HG03175 (cell line): ENCODE measurements at regions not wholly inside any gene's neighbourhood (a gene's known extent, or its start where the extent isn't known, plus 50 kb on each side); places are given as distances from the start of the nearest gene placed in this dataset.
A peak's percentile ranks its signal among the peaks of the same experiment; 100 is the strongest.

Source experiments
- ATAC-seq: cut with Tn5 transposase; IDR thresholded peaks from one replicate; pipeline ENCODE4 v1.9.1; 2021; ENCODE audit warnings: mild to moderate bottlenecking, moderate library complexity; ENCODE audit not compliant: unreplicated experiment

DNA sequence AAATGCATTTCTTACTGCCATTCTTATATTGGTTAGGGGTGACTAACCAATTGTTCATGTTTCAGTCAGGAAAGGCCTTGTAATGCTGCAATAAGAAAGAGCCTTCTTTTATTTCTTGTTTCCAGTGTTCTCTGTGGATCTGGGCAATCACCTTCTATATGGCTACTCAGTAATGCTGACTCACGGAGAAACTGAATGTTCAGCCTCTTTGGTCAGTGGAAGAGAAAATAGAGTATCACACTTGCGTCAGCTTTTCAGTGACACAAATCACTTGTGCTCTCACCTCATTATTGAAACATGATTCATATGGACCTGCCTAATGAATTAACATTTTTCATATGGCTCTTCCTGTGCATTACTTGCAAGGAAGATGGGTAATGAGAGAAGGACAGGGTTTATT lies 243.9 kb upstream of the POT1 start:
- ATAC-seq, result no peak

DNA sequence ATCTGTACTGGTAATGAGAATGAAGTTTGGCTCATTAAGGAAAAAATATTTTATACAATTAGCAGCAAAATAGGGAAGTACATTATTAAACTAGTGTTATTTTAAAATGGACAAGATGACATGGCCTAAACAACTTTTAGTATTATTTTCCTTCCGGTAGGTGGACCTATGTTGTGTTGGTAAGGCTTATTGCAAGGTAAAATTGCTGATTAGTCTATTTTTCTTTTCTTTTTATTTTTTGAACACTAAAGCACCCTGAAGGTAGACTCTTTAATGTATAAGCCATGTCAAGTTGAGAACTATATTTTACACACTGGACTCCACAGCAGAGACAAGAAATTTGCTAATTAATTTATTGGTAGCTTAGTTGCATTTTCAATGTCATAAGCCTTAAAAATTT lies 239.5 kb upstream of the POT1 start:
- ATAC-seq, result no peak

DNA sequence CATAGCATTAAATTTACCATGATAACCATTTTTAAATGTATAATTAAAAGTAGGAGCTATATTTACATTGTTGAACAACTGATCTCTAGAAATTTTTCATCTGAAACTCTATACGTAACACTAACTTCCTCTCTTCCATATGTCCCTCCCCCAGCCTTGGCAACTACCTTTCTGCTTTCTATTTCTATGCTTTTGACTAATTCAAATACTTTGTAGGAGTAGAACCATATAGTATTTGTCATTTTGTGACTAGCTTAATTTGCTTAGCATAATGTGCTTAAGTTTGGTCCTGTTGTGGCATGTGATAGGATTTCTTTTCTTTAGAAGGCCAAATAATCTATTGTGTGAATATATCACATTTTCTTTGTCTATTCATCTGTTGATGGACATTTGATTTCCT lies 225.3 kb upstream of the POT1 start:
- ATAC-seq, result no peak

DNA sequence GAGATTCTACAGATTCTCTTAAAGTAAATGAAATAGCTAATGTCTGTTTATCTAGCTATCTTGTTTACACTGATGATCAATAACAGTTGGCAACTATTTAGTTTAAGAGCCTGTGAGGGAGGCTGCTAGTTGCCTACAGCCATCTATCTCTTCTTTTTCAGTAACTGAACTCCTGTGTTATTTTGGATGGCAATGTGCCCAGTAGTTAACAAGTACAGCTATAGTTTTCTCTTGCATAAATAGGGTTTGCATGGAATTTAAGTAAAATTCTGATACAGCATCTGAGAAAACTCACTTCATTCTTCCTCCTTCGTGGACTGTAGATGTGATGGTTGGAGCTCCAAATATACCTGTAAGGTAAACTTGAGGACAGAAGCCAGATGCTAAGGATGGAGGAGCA lies 219.5 kb upstream of the POT1 start:
- ATAC-seq, result no peak

DNA sequence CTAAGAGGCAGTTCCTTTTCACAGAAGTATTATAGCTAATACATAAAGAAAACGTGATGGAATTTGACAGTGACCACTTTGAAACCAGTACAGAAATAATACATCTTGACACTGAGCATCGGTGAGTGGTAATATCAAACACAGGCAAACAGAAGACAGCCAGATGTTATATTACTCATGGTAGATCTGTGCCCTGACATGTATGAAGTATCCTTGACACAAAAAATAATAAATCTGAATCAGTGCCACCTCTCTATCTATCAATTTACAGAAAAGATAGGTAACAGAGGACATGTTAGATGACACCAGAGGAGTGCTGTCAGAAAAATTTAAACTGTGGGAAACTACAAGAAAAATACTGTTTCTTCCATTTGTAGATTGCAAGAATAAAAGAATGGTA lies 217.4 kb upstream of the POT1 start:
- ATAC-seq, result no peak

DNA sequence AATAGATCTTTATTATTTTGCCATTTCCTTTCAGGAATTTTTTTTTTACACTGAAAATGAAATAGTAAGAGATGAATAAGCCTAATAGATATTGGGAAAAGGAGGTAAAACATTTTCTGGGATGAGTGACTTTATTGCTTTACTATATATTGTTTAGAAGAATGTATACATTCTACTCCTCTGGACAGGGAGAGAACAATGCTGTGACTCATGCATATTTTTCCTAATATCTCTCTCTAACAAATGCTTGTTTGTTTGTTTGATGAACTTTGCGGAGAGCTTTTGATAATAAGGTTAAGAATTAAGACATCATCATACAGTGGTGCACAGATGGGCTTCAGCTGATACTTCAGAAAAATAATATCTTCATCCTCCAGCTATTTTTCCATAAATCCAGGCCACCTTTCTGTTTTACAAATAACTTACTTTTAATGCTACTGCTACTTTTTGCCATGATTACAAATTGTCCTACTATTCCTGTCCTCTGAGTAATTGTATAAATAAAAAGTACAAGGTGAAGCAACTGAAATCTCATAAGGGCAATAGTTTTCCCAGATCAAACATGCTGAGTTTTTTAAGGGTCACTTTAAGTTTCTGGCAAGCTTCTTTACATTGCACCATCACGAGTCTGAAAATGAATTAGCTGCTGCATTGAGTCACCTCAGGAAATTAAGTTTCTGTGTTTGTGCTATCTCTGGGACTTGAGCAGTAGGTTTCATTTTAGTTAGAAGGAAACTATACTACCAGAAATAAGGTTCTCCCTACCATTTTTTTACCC lies 207.3 kb upstream of the POT1 start:
- no peak for ATAC-seq

DNA sequence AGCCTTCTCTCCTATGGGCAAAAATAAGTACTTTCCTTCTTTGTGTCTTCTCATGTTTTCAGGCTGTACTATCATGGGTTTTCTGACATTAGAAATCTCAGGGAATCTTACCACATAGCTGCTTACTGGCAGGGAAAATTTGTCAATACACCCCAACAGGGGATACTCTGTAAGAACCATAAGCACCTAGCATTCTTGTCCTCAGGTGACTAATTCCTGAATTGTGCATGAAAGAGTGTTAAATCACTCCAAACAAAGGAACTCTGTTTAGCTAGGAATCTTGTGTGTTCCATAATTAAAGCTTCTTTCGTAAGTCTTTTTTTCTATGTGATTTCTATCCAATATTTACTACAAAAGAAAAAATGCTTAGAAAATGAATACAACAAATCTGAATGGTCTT lies 206.7 kb upstream of the POT1 start:
- ATAC-seq, result no peak

DNA sequence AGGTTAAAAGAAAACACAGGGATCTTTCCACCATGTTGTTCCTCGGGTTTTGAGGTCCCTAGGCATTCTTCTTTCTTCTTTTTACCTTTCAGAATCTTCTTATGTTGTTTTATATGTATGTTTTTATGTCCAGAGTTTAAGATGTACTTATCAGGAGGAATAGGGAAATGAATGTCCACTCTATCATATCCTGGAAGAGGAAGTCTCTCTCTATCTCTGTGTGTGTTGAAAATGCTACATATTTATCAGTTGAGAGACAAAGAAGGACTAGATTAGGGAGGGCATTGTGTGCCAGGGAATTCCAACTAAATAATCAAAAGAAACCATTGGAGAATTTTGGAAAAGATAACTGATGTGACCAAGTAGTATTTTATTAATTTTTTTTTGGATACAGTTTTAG lies 200.5 kb upstream of the POT1 start:
- ATAC-seq, result no peak

DNA sequence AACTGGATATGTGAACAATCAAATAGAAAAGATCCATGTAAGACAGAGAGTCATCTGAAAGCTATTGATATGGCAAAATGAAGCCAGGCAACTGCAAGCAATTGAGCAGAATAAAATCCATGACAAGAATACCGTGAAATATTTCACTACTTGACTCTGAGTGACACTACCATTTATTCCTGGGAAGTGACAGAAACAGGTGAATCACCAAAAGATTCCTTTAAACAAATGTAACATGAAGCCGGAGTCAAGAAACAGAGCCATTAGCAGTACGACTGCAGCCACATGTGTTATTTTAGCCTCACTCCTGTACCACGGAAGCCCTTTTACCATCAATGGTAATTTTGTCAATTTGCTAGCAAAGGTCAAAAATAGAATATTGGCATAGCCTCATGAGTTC lies 197.7 kb upstream of the POT1 start:
- no peak for ATAC-seq

DNA sequence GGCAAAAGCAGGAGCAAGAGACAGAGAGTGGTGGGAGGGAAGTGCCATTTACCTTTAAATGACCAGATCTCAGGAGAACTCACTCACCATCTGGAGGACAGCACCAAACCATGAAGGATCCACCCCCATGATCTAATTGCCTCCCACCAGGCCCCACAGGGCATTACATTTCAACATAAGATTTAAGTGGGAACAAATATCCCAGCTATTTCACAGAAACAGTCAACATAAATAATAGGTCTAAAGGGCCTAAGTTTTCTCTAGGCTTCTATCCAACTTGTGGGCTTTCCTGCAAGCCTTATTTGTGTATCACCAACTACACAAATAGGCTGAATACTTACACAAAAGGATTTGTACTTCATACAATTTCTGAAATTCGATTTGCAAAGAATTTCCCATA lies 196.8 kb upstream of the POT1 start:
- ATAC-seq, result no peak

DNA sequence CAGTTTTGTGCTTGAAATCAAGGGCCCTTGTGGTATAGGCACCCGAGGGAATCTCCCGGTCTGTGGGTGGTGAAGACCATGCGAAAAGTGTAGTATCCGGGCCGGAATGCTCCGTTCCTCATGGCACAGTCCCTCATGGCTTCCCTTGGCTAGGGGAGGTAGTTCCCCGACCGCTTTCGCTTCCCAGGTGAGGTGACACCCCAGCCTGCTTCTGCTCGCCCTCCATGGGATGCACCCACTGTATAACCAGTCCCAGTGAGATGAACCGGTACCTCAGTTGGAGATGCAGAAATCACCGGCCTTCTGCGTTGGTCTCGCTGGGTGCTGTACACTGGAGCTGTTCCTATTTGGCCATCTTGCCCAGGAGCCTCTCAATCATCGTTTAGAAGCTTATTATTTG lies 195.7 kb upstream of the POT1 start:
- ATAC-seq, result no peak

DNA sequence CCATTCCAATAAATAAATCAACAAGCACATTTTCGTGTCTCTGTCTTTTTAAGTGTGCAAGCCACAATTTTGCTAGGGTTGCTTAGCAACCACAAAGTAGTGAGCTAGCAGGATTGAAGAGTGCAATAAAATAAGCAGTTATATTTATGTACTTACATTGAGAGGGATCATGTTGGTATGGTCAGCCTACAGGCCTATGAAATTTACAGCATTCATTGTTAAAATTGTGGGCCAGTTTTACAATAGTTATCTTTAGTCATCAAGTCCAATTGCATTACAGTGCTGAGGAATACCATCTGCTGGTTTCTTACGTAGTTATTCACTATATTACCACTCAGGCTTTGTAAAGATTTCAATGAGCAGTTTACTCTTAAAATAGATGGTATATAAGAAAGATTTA lies 192.5 kb upstream of the POT1 start:
- no peak for ATAC-seq

DNA sequence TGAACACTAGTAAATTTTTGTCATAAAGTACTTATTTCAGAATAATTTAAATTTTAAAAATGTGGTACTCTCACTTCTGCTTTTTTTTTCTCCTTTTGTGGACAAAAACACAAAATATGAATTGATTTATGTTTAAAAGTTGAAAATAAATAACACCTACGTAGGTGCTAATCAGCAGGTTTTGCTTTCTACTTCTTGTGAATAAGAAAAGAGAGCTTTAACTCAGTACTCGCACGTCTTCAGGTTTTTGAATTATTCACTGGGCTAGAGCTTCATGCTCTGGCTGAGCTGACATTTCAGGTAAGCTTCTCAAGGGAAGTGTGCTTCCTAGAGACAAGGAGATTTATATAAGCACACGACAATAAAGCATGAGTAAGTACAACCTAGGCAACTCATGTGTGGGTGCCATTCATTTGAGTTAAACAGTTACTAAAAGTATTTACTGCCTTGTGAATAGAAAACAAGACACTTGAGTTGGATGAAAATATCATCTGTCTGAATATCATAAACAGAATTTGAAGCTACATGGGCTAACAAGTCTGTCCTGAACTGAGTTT lies 190.0 kb upstream of the POT1 start:
- no peak for ATAC-seq

DNA sequence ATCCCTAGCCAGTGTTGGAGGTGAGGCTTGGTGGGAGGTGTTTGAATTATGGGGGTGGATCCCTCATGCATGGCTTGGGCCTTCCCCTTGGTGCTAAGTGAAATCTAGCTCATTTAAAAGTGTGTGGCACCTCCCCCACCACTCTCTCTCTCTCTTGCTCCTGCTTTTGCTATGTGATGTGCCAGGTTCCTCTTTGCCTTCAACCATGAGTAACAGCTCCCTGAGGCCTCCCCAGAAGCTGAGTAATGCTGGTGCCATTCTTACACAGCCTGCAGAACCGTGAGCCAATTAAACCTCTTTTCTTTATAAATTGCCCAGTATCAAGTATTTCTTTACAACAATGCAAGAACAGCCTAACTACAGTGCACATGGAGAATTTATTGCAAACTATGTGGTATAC lies 188.8 kb upstream of the POT1 start:
- no peak for ATAC-seq

DNA sequence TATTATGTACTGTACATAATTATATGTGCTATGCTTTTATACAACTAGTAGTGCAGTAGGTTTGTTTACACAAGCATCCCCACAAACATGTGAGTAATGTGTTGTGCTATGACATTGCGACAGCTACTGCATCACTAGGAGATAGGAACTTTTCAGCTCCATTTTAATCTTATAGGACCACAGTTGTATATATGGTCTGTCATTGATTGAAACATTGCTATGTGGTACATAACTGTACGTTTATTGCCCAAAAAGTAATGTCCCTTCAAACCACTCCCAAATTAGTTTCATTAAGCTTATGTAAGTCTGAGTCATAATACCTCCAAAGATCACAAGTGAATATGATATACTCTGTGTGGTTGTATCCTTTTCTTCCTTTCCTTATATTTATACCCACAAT lies 183.2 kb upstream of the POT1 start:
- no peak for ATAC-seq

DNA sequence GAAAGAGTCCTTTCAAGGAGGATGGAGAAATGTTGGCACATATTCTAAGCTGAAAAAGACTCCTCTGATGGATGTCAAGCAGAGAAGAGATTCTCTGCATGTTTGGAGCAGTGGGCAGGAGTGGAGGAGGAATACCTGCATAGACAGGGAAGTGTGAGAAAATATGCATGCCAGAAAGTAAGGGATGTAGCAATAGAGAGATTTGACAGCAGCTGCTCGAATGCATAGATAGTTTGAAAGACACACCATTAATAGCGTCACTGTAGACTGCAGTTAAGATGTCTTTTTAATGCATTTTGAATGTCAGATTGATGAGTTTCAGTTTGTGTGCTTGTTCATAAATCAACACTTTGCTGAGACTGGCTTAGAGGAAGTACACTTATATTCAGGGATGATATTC lies 169.9 kb upstream of the POT1 start:
- no peak for ATAC-seq

DNA sequence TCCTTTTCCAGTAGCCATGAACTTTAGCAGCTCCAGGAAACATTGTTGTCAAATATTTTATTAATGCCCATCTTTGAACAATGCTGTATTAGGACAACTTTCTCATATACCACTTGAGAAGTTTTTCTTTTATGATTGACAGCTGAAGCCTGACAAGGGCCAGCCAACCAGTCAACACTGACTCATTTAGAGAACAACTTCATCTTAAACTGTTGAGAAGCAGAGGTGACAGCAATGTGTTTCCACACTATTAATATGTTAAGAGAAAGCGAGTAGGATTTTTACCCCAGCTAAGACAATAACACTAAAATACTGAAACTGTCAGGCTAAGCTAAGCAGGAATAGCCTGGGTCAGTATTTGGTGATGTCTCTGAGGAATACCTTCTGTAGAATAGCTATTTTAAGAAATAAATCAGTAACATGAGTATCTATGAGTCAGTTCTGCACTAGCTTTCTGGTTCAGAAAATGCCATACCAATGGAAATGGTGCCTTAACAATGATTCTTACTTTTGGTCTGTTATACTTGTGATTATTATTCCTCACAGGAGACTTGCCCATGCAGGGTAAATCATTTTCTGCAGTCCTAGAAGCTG lies 168.8 kb upstream of the POT1 start:
- peak; percentile 84 for ATAC-seq

DNA sequence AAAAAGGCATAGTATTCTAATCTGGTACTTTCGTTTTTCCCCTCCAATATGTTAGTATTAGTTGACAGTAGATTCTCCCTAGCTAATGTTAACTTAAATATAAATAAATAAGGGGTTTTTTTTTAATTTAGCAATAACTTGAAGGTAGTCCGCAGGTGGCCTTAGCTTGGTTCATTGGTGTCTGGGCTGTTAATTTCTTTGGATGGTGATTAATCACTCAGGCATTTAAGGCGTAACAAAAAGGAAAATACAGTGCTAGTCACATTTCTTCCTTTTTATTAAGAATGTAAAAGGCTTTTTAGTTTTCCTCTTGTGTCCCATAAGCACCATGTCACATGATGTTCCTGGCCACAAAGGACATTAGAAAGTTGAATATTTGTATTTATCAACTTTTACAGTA lies 161.0 kb upstream of the POT1 start:
- ATAC-seq, result no peak

DNA sequence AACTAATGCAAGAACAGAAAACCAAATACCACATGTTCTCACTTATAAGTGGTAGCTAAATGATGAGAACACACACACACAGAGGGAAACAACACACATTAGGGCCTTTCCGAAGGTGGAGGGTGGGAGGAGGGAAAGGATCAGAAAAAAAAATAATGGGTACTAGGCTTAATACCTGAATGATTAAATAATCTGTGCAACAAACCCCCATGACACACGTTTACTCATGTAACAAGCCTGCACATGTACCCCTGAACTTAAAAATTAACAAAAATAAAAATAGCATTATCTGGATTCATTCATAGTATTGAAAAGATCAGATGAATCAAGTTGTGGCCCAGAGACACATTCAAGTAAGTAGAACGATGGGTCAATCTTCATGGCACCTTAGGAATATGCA lies 159.5 kb upstream of the POT1 start:
- no peak for ATAC-seq

DNA sequence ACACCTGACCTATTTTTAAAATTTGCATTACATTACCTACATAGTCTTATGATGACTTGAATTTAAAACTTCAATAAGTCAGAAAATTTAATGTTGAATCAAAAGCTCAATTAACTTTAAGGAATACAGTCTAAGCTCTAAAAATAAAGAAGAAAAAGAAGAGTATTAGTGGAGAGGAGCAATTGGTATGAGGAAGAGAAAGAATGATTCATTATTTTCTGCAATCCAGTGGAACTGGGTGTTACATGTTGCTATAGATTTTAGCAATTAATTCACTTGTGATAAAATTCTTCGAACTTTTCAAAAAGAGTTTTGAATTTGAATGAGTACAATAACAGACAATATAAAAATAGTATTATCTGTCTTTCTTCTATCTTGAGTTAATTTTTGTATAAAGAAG lies 158.9 kb upstream of the POT1 start:
- ATAC-seq, result no peak

DNA sequence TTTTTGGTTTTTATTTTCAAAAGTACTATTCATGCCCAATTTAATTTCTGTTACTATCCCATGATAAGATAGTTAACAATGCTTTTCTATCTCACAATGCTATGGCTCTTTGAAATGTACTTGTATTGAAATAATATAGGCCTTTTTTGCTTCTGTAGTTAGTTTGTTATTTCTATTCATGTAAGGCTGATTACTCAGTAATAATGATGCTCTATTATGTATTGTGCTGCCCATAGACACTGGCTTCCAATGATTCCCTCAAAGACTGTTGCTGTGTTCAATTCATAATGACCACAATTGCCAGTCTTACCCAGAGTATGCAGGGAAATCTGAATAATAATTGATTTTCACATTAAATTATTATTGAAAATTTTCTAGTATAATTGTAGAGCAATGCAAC lies 155.5 kb upstream of the POT1 start:
- ATAC-seq, result no peak

DNA sequence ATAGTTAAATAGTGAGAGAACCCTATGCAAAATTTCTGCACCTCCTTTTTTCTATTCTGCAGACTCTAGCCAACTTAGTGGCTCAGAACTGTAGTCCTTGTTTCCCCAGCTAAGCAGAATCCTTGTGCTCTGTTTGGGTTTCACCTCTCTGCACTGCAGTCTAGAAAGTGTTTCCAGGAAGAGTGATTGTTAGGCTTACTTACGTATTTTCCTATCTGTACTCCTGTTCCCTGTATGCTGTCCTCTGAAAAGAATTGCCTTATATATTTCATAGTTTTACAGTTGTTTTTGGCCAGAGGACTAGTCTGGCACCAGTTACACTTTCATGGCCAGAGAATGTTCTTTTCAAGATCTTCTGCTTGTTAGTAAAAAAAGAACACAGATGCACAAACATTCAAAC lies 154.6 kb upstream of the POT1 start:
- ATAC-seq, result no peak

DNA sequence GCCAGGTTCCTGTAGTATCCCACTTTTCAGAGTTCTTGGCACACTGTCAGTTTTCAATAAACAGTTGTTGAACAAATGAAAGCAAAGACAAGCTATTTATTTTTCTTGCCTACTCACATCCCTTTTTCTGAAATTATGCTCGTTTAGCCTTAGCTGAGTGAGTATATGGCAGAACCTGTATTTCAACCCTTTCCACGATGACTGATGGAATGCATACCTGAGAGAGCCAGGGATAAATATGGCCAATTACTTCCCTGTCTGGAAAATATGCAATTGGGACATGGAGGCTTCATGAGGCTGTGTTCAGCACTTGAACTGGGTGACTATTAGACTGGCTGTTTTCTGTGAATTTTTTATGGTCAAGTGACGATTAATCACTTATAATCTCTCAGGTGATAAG lies 144.5 kb upstream of the POT1 start:
- no peak for ATAC-seq
